Lower lobe of right lung (tissue), 2 donors: ENCODE measurements at regions not wholly inside any gene's neighbourhood (a gene's known extent, or its start where the extent isn't known, plus 50 kb on each side); places are given as distances from the start of the nearest gene placed in this dataset.

Experiments
- ATAC-seq, 2 donors: fragments of 200-7000 bp; cut with Tn5 transposase; one replicate each; pipeline ENCODE4 v1.9.1; 2020 to 2022; ENCODE audit warnings: mild to moderate bottlenecking in 2 of 2, moderate library complexity in 2 of 2
- DNase-seq: peaks from one replicate; pipeline ENCODE4 v3.0.0-alpha.2; 2020
- H3K27ac ChIP-seq: fragments of 200-600 bp; one replicate; pipeline ENCODE4 v1.8.0; 2022
- H3K27me3 ChIP-seq: fragments of 200-600 bp; one replicate; pipeline ENCODE4 v1.8.0; 2022; ENCODE audit warnings: low read depth
- H3K36me3 ChIP-seq: fragments of 200-600 bp; one replicate; pipeline ENCODE4 v1.8.0; 2022; ENCODE audit warnings: mild to moderate bottlenecking
- H3K4me1 ChIP-seq: fragments of 200-600 bp; one replicate; pipeline ENCODE4 v1.8.0; 2022
- H3K4me3 ChIP-seq: fragments of 200-600 bp; one replicate; pipeline ENCODE4 v1.8.0; 2022; ENCODE audit warnings: mild to moderate bottlenecking
- H3K9me3 ChIP-seq: fragments of 200-600 bp; one replicate; pipeline ENCODE4 v1.8.0; 2022
- intact Hi-C: fragments of 100-400 bp; cut with DNase I; formaldehyde crosslinking; loops from one replicate; pipeline ENCODE4 v1.11.0; 2022
- TF ChIP-seq, protein P1 (sequence below): fragments of 200-600 bp; IDR thresholded peaks from one replicate; pipeline ENCODE4 v1.8.0; 2022; ENCODE audit warnings: antibody characterized with exemption, mild to moderate bottlenecking
- donor health status: DM: no; HTN: yes; CAD: no; lungs with severe emphysema.

DNA sequence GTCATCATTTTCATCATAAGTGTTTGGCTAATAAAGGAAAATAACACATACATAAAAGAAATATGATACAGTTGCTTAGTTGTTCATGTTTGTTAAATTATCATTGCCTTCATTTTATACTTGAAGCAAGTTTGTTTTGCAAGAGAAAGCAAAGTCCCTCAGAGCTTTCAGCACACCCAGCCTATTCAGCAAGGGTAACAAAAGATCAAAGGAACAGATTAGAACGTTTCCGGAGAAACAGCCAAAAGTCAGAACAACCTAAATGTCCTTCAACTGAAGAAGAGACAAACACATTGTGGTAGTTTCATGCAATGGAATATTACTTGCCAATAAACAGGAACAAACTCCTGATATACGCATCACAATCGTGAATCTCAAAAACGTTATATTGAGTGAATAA lies 380.7 kb downstream of the MZT1 start:
- Histone ChIP-seq H3K36me3 (no peaks in the 10 kb centered on the region), H3K27me3 (no peaks in the 10 kb centered on the region), H3K27ac (no peak overlapping the region), H3K4me1 (no peaks in the 10 kb centered on the region), H3K4me3 (no peak overlapping the region), H3K9me3 (no peaks in the 10 kb centered on the region)
- TF ChIP-seq, protein P1, sequence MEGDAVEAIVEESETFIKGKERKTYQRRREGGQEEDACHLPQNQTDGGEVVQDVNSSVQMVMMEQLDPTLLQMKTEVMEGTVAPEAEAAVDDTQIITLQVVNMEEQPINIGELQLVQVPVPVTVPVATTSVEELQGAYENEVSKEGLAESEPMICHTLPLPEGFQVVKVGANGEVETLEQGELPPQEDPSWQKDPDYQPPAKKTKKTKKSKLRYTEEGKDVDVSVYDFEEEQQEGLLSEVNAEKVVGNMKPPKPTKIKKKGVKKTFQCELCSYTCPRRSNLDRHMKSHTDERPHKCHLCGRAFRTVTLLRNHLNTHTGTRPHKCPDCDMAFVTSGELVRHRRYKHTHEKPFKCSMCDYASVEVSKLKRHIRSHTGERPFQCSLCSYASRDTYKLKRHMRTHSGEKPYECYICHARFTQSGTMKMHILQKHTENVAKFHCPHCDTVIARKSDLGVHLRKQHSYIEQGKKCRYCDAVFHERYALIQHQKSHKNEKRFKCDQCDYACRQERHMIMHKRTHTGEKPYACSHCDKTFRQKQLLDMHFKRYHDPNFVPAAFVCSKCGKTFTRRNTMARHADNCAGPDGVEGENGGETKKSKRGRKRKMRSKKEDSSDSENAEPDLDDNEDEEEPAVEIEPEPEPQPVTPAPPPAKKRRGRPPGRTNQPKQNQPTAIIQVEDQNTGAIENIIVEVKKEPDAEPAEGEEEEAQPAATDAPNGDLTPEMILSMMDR, result no peak
- ATAC-seq, result no peak
- intact Hi-C loops, result no loop called here
- no peak for DNase-seq

DNA sequence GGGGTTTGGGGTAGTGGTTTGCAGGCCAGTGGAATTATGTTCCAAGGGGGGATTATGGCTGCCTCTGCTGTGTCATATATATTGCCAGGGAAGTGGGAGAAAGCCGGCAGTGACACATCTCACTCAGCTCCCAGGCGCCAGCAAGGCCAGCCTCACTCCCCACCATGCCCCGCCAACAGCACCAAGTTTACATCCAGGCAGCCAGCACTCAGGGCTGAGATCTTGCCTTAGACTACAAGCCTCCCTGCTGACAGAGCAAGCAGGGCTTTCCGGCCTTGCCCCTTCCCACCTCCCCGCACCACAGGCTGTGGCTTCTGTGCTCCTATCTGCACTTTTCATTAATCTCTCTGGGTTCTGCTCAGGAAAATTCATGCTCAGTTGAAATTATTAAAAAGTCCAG lies 385.1 kb downstream of the MZT1 start:
- Histone ChIP-seq H3K36me3 (no peaks in the 10 kb centered on the region), H3K4me1 (no peaks in the 10 kb centered on the region), H3K27ac (no peak overlapping the region), H3K27me3 (no peaks in the 10 kb centered on the region), H3K4me3 (no peak overlapping the region), H3K9me3 (no peaks in the 10 kb centered on the region)
- ATAC-seq, result peak in 1 of 2 donors; percentile 14
- TF ChIP-seq, protein P1, result no peak
- intact Hi-C loops, result no loop called here
- DNase-seq, result no peak

DNA sequence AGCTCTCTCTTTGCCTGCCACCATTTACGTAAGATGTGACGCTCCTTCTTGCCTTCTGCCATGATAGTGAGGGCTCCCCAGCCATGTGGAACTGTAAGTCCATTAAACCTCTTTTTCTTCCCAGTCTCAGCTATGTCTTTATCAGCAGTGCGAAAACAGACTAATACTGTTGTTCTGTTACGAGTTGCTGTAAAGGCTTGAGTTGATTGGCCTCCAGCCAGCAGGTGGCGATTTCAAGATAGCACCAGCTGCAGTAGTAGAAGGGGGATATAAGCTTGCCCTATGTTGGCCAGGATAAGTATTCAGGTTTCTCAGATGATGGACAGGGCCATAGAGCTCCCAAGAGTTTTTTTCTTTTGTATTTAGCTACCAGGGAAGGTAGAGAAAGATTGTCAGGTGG lies 385.5 kb downstream of the MZT1 start:
- H3K9me3 ChIP-seq, result no peaks in the 10 kb centered on the region
- intact Hi-C loops, result no loop called here
- H3K4me3 ChIP-seq, result no peak overlapping the region
- no peak overlapping the region for H3K27ac ChIP-seq
- H3K4me1 ChIP-seq, result no peaks in the 10 kb centered on the region
- no peaks in the 10 kb centered on the region for H3K36me3 ChIP-seq
- DNase-seq (no peak), ATAC-seq (no peak)
- H3K27me3 ChIP-seq, result no peaks in the 10 kb centered on the region
- TF ChIP-seq, protein P1, result no peak

DNA sequence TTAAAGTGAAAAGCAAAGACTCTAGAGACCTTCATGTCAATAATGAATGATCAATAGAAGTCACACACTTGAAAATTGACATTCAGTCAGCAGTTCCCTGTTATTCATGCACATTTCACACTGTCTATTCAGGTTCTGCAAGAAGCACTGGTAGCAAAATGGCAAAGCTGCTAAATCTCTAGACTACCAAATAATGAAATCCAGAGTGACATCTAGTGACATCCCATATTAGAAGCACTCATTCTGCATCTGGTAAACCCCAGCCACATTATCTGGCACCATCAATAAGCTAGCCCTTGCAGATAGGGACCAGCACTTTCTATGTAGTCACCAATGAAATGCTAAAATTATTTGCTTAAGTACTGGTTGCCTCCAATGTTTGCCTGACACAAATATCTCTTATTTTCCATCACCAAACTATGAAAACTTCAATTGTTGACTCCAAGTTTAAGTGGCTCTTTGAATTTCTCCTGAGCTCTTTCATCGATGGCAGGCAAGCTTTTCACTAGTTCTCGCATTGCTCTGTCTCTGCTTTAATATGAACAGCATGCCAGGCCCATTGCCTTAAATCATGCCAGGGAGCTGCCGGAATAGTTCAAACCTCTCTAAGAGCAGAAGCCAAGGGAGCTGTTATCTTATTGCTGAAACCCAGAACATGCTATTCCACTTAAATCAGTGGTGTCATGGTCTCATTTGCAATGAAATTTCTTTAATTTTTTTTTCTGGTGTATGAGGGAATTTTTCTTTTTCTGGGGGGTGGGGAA lies 409.9 kb downstream of the MZT1 start:
- H3K36me3 ChIP-seq, result no peaks in the 10 kb centered on the region
- TF ChIP-seq, protein P1, result no peak
- no peak overlapping the region for H3K27ac ChIP-seq
- no peak overlapping the region for H3K4me3 ChIP-seq
- no peak for ATAC-seq
- no peaks in the 10 kb centered on the region for H3K4me1 ChIP-seq
- intact Hi-C loops, result no loop called here
- no peaks in the 10 kb centered on the region for H3K27me3 ChIP-seq
- H3K9me3 ChIP-seq, result no peaks in the 10 kb centered on the region
- DNase-seq, result no peak

DNA sequence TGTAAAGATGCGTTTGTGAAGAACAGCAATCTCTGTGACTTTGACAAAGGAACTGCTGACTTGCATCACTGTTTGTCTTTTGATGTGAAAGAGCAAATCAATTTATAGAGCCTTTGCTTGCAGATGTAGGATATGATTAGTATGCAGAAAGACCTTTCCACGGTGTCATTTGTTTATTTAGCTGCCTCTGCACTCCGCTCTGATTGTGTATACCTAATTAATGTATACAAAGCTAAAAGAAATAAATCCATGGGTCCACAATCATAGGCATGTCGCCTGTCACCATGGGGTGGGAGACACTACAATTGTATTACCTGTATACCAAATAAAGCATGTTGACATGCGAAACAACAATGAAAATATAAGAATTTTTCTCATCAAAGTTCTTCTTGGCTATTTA lies 410.7 kb downstream of the MZT1 start:
- Histone ChIP-seq H3K36me3 (no peaks in the 10 kb centered on the region), H3K9me3 (no peaks in the 10 kb centered on the region), H3K4me1 (no peaks in the 10 kb centered on the region), H3K27me3 (no peaks in the 10 kb centered on the region), H3K4me3 (no peak overlapping the region), H3K27ac (no peak overlapping the region)
- intact Hi-C loops, result no loop called here
- TF ChIP-seq, protein P1, result no peak
- ATAC-seq (no peak), DNase-seq (no peak)
